ENCODE measurements at regions not wholly inside any gene's neighbourhood (a gene's known extent, or its start where the extent isn't known, plus 50 kb on each side); places are given as distances from the start of the nearest gene placed in this dataset.

DNA sequence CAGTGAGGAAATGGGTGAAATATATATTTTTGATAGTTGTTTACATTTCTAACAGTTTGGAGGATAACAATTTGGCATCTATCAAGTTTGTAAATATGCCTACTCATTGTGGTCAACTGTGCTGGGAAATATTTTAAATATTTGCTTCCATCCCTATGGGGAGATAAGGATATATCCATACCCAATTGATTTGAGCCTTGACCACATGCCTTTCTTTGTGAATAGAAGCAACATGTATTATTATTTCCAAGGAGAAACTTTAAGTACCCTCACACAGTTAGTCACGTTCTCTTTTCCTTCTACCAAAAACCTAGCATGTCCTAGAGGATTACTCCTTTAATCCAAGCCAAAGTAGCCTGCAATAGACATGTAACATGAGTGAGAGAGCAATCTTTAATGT lies 245.4 kb upstream of the CBLB start:
- no peak overlapping the region for H3K27ac ChIP-seq
- DNase-seq: no peak
- H3K4me1 ChIP-seq: no peaks in the 10 kb centered on the region
- H3K27me3 ChIP-seq: no peaks in the 10 kb centered on the region
- H3K36me3 ChIP-seq: no peaks in the 10 kb centered on the region
- TF ChIP-seq POLR2A (IDR thresholded peaks at IDR 0.05): no peak
- TF ChIP-seq, protein P1, sequence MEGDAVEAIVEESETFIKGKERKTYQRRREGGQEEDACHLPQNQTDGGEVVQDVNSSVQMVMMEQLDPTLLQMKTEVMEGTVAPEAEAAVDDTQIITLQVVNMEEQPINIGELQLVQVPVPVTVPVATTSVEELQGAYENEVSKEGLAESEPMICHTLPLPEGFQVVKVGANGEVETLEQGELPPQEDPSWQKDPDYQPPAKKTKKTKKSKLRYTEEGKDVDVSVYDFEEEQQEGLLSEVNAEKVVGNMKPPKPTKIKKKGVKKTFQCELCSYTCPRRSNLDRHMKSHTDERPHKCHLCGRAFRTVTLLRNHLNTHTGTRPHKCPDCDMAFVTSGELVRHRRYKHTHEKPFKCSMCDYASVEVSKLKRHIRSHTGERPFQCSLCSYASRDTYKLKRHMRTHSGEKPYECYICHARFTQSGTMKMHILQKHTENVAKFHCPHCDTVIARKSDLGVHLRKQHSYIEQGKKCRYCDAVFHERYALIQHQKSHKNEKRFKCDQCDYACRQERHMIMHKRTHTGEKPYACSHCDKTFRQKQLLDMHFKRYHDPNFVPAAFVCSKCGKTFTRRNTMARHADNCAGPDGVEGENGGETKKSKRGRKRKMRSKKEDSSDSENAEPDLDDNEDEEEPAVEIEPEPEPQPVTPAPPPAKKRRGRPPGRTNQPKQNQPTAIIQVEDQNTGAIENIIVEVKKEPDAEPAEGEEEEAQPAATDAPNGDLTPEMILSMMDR (IDR thresholded peaks at IDR 0.05): no peak
- intact Hi-C loops (cut with DNase I; ENCODE audit: low total_unique reads): no loop called here
- no peaks in the 10 kb centered on the region for H3K9me3 ChIP-seq
- H3K4me3 ChIP-seq: no peak overlapping the region

DNA sequence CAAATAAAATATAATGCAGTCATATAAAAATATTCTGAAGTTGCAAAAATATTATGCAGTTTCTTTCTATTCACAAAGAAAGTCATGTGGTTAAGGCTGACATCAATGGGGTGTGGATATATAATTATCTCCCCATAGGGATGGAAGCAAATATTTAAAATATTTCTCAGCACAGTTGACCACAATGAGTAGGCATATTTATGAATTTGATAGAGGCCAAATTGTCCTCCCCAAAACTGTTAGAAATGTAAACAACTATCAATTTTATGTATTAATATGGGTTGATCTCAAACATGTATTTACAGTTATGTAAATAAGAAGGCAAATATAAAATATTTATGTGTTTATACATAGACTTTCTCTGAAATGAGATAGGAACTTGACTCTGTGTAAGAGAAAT lies 246.0 kb upstream of the CBLB start:
- H3K27ac ChIP-seq: no peak overlapping the region
- H3K4me3 ChIP-seq: no peak overlapping the region
- no peaks in the 10 kb centered on the region for H3K4me1 ChIP-seq
- TF ChIP-seq, protein P1 (IDR thresholded peaks at IDR 0.05): no peak
- TF ChIP-seq POLR2A (IDR thresholded peaks at IDR 0.05): no peak
- H3K9me3 ChIP-seq: no peaks in the 10 kb centered on the region
- no peak for DNase-seq
- intact Hi-C loops (cut with DNase I; ENCODE audit: low total_unique reads): no loop called here
- no peaks in the 10 kb centered on the region for H3K27me3 ChIP-seq
- H3K36me3 ChIP-seq: no peaks in the 10 kb centered on the region

DNA sequence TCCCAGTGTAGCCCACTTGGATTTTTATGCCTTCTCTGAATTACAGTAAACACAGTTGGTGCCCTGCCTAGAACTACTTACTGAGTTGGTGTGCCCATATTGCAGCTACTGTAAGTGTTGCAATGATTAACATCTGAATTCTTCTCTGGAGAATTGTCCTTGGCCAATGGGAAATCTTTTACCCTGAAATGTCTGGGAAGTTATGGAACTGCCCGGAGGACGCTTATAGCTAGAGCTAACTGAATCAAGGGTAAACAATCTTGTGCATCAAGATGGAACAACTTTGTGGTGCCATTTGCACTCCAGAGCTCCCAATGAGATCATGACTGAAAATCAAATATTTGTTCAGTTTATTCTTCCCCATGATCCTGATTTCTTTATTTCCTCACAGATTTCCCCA lies 246.7 kb upstream of the CBLB start:
- Histone ChIP-seq H3K27me3 (no peaks in the 10 kb centered on the region), H3K27ac (no peak overlapping the region), H3K36me3 (no peaks in the 10 kb centered on the region), H3K4me1 (no peaks in the 10 kb centered on the region), H3K9me3 (no peaks in the 10 kb centered on the region), H3K4me3 (no peak overlapping the region)
- TF ChIP-seq, protein P1 (IDR thresholded peaks at IDR 0.05): no peak
- TF ChIP-seq POLR2A (IDR thresholded peaks at IDR 0.05): no peak
- intact Hi-C loops (cut with DNase I; ENCODE audit: low total_unique reads): no loop called here
- no peak for DNase-seq

DNA sequence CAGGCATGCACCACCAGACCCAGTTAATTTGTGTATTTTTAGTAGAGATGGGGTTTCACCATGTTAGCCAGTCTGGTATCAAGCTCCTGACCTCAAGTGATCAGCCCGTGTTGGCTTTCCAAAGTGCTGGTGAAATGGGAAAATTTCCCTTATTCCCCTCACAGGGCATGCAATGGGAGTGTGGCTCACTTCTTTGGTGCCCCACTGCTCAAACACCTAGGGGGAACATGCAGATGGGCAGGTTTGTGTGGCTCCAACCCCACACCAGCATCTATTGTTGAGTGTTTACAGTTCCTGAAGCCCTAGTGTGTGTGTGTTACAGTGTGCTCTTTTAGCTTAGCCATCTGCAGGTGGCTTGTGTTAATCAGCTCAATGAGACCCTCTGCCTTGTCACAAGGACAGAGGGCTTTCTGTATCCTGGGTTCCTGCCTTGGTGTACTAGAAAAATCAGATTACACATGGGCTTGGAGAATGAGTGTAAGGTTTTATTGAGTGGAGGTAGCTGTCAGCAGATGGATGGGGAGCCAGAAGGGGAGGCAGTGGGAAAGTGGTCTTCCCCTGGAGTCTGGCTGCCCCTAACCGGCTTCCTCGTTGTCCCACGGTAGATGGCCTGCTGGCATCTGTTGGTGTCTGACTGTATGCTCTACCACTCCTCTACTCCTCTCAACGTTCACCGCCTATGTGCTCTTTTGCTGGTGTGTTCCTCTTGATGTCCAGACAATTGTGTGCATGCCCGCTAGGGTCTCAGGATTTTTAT lies 248.1 kb upstream of the CBLB start:
- no peaks in the 10 kb centered on the region for H3K4me1 ChIP-seq
- H3K4me3 ChIP-seq: no peak overlapping the region
- intact Hi-C loops (cut with DNase I; ENCODE audit: low total_unique reads): no loop called here
- H3K36me3 ChIP-seq: no peaks in the 10 kb centered on the region
- no peak for DNase-seq
- no peak overlapping the region for H3K27ac ChIP-seq
- no peaks in the 10 kb centered on the region for H3K27me3 ChIP-seq
- no peaks in the 10 kb centered on the region for H3K9me3 ChIP-seq
- no peak for TF ChIP-seq POLR2A (IDR thresholded peaks at IDR 0.05)
- TF ChIP-seq, protein P1 (IDR thresholded peaks at IDR 0.05): no peak

DNA sequence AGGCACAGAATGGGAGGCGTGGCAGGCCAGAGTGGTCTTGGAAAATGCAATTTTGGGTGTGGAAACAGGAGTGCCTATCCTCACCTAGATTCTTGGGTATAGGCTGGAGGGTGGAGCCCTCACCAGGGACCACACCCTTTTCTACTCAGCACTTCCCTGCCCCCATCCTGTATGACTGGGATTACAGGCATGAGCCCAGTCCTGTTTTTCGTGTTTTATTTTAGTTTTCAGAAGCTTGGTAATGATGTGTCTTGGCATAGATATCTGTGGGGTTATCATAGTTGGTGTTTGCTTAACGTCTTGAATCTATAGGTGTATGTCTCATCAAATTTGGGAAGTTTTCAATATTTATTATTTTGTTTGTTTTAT lies 248.7 kb upstream of the CBLB start:
- Histone ChIP-seq H3K27ac (no peak overlapping the region), H3K27me3 (no peaks in the 10 kb centered on the region), H3K9me3 (no peaks in the 10 kb centered on the region), H3K36me3 (no peaks in the 10 kb centered on the region), H3K4me3 (no peak overlapping the region), H3K4me1 (no peaks in the 10 kb centered on the region)
- intact Hi-C loops (cut with DNase I; ENCODE audit: low total_unique reads): no loop called here
- no peak for DNase-seq
- no peak for TF ChIP-seq POLR2A (IDR thresholded peaks at IDR 0.05)
- TF ChIP-seq, protein P1 (IDR thresholded peaks at IDR 0.05): no peak

All from uterus (tissue), 3 donors.